H1 (cell line): ENCODE measurements at regions not wholly inside any gene's neighbourhood (a gene's known extent, or its start where the extent isn't known, plus 50 kb on each side); places are given as distances from the start of the nearest gene placed in this dataset.

ENCODE experiments used
- BRCA1 ChIP-seq: IDR thresholded peaks from 2 replicates; pipeline ENCODE4 v1.6.1; 2012; ENCODE audit warnings: low read depth, low read length, improper control_type of control experiment
- CHD1 ChIP-seq: IDR thresholded peaks from 2 replicates; pipeline ENCODE4 v1.6.1; 2012; ENCODE audit warnings: low read depth, low read length, improper control_type of control experiment
- EP300 ChIP-seq, 2 experiments: IDR thresholded peaks; 1 replicate in 1 of 2; 2 replicates in 1 of 2; pipeline ENCODE4 v1.6.1; 2011 to 2012; ENCODE audit warnings: low read depth in 2 of 2, low read length in 2 of 2, mild to moderate bottlenecking in 2 of 2, borderline replicate concordance in 1 of 2, inconsistent platforms in 1 of 2, moderate library complexity in 1 of 2
- SAP30 ChIP-seq: fragments of 300-600 bp; sonication (generic); IDR thresholded peaks from 2 replicates; pipeline ENCODE4 v1.7.1; 2012; ENCODE audit warnings: low read length, moderate library complexity, mild to moderate bottlenecking, inconsistent platforms; ENCODE audit not compliant: insufficient read depth, insufficient replicate concordance
- SRF ChIP-seq: IDR thresholded peaks from 2 replicates; pipeline ENCODE4 v1.6.1; 2011; ENCODE audit warnings: mild to moderate bottlenecking, low read depth, low read length, moderate library complexity
- SUZ12 ChIP-seq: fragments of 200-600 bp; sonication (generic); IDR thresholded peaks from 2 replicates; pipeline ENCODE4 v1.6.1; 2012; ENCODE audit warnings: mild to moderate bottlenecking, inconsistent platforms, low read length, moderate library complexity, mixed read lengths
- TEAD4 ChIP-seq: IDR thresholded peaks from 2 replicates; pipeline ENCODE4 v1.6.1; 2012; ENCODE audit warnings: low read depth, low read length, inconsistent platforms, mixed read lengths
- YY1 ChIP-seq: IDR thresholded peaks from 2 replicates; pipeline ENCODE4 v1.6.1; 2011; ENCODE audit warnings: low read depth, mild to moderate bottlenecking, low read length
- TF ChIP-seq, protein P1 (sequence below), 3 experiments: IDR thresholded peaks; 1 replicate in 2 of 3; 2 replicates in 1 of 3; pipeline versions ENCODE4 v1.5.1 to v1.6.1; 2011; ENCODE audit warnings: low read length in 3 of 3, mild to moderate bottlenecking in 3 of 3, inconsistent platforms in 2 of 3, low read depth in 1 of 3, moderate library complexity in 1 of 3; ENCODE audit not compliant: insufficient read depth in 1 of 3; ENCODE audit errors: control extremely low read depth in 1 of 3

DNA sequence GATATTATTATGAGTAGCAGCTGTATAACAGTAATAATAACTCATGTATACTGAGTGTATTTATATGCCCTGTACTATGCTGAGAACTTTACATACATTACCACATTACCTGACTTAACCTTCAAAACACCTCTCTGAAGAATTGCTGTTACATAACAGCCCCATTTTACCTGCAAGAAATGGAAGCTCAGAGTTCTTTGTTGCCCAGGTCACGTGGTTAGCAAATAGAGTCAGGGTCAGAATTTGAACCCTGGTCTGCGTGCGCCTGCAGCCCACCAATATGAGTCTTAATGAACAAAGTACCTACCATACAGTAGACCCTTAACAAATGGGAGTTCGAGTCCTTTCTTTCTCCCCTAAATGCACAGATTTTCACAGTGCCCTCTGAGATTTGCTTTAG, 101.9 kb downstream of the MCFD2 start:
- TF ChIP-seq YY1 (no peak), CHD1 (no peak), SRF (no peak), SAP30 (no peak), SUZ12 (no peak), EP300 (IDR thresholded peaks at IDR 0.05; ENCODE audit: borderline replicate concordance in 1 of 2, low read depth in 2 of 2, low read length in 2 of 2) (no peak), TEAD4 (no peak), BRCA1 (no peak)
- TF ChIP-seq, protein P1, sequence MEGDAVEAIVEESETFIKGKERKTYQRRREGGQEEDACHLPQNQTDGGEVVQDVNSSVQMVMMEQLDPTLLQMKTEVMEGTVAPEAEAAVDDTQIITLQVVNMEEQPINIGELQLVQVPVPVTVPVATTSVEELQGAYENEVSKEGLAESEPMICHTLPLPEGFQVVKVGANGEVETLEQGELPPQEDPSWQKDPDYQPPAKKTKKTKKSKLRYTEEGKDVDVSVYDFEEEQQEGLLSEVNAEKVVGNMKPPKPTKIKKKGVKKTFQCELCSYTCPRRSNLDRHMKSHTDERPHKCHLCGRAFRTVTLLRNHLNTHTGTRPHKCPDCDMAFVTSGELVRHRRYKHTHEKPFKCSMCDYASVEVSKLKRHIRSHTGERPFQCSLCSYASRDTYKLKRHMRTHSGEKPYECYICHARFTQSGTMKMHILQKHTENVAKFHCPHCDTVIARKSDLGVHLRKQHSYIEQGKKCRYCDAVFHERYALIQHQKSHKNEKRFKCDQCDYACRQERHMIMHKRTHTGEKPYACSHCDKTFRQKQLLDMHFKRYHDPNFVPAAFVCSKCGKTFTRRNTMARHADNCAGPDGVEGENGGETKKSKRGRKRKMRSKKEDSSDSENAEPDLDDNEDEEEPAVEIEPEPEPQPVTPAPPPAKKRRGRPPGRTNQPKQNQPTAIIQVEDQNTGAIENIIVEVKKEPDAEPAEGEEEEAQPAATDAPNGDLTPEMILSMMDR (IDR thresholded peaks at IDR 0.05; ENCODE audit: control extremely low read depth in 1 of 3, insufficient read depth in 1 of 3, low read depth in 1 of 3, low read length in 3 of 3), result no peak
